Neural crest cell (in vitro differentiated cells): ENCODE measurements at regions not wholly inside any gene's neighbourhood (a gene's known extent, or its start where the extent isn't known, plus 50 kb on each side); places are given as distances from the start of the nearest gene placed in this dataset.

Experiments used
- DNase-seq: peaks from one replicate; pipeline ENCODE4 v3.0.0; 2021; ENCODE audit warnings: low read depth, mixed read lengths, low spot score
- H3K27ac Mint-ChIP-seq: one replicate; pipeline ENCODE4 v1.8.0; 2021; ENCODE audit warnings: mild to moderate bottlenecking, mixed read lengths; ENCODE audit not compliant: unreplicated experiment
- H3K27me3 Mint-ChIP-seq: 2 replicates; pipeline ENCODE4 v1.8.0; 2021; ENCODE audit warnings: low read depth, mild to moderate bottlenecking, mixed read lengths
- H3K36me3 Mint-ChIP-seq: 2 replicates; pipeline ENCODE4 v1.8.0; 2021; ENCODE audit warnings: low read depth, mild to moderate bottlenecking, mixed read lengths
- H3K4me1 Mint-ChIP-seq: 2 replicates; pipeline ENCODE4 v1.8.0; 2021; ENCODE audit warnings: mixed read lengths
- H3K4me3 Mint-ChIP-seq: one replicate; pipeline ENCODE4 v1.8.0; 2021; ENCODE audit warnings: mild to moderate bottlenecking, mixed read lengths
- H3K9me3 Mint-ChIP-seq: 2 replicates; pipeline ENCODE4 v1.8.0; 2021; ENCODE audit warnings: mixed read lengths
- CTCF ChIP-seq: fragments of 200-600 bp; sonication (generic); conservative IDR thresholded peaks from 2 replicates; pipeline ENCODE4 v1.5.0; 2021; ENCODE audit warnings: antibody characterized with exemption, mild to moderate bottlenecking

GRCh38 chr3:76872999-76873398 is 166.9 kb upstream of the ROBO2 start:
- TF ChIP-seq CTCF = no peak

GRCh38 chr3:76873532-76874242 is 166.2 kb upstream of the ROBO2 start:
- H3K36me3 Mint-ChIP-seq = no peaks in the 10 kb centered on the region
- DNase-seq = no peak
- H3K4me1 Mint-ChIP-seq = peaks cover 5% of the 10 kb centered on the region
- H3K27me3 Mint-ChIP-seq = no peaks in the 10 kb centered on the region
- no peak for TF ChIP-seq CTCF
- no peak overlapping the region for H3K27ac Mint-ChIP-seq
- H3K9me3 Mint-ChIP-seq = no peaks in the 10 kb centered on the region
- H3K4me3 Mint-ChIP-seq = no peak overlapping the region

More at GRCh38 chr3:76872999-76873398, 166.9 kb upstream of the ROBO2 start:
- Mint-ChIP-seq H3K27ac (no peak overlapping the region), H3K36me3 (no peaks in the 10 kb centered on the region), H3K4me1 (peaks cover 5% of the 10 kb centered on the region), H3K4me3 (no peak overlapping the region), H3K9me3 (no peaks in the 10 kb centered on the region), H3K27me3 (no peaks in the 10 kb centered on the region)
- no peak for DNase-seq

GRCh38 chr3:76879959-76880358 is 159.9 kb upstream of the ROBO2 start:
- Mint-ChIP-seq H3K27ac (no peak overlapping the region), H3K36me3 (no peaks in the 10 kb centered on the region), H3K4me1 (no peaks in the 10 kb centered on the region), H3K9me3 (peaks cover 3% of the 10 kb centered on the region), H3K4me3 (no peak overlapping the region), H3K27me3 (no peaks in the 10 kb centered on the region)
- no peak for TF ChIP-seq CTCF
- DNase-seq = no peak

GRCh38 chr3:76886761-76887500 is 153.0 kb upstream of the ROBO2 start:
- no peak overlapping the region for H3K27ac Mint-ChIP-seq
- no peaks in the 10 kb centered on the region for H3K9me3 Mint-ChIP-seq
- TF ChIP-seq CTCF = no peak
- H3K27me3 Mint-ChIP-seq = no peaks in the 10 kb centered on the region
- no peaks in the 10 kb centered on the region for H3K4me1 Mint-ChIP-seq
- DNase-seq = no peak
- no peaks in the 10 kb centered on the region for H3K36me3 Mint-ChIP-seq
- H3K4me3 Mint-ChIP-seq = no peak overlapping the region

- TF ChIP-seq CTCF = no peak
- no peak overlapping the region for H3K4me3 Mint-ChIP-seq
- H3K27me3 Mint-ChIP-seq = no peaks in the 10 kb centered on the region
- DNase-seq = no peak
- no peaks in the 10 kb centered on the region for H3K4me1 Mint-ChIP-seq
- no peaks in the 10 kb centered on the region for H3K9me3 Mint-ChIP-seq
- no peaks in the 10 kb centered on the region for H3K36me3 Mint-ChIP-seq
- H3K27ac Mint-ChIP-seq = no peak overlapping the region
Measured at GRCh38 chr3:76888856-76889255, 151.0 kb upstream of the ROBO2 start.
